CD4-positive, alpha-beta T cell treated with Interferon alpha-2 for 1 hour (primary cell): ENCODE measurements at regions not wholly inside any gene's neighbourhood (a gene's known extent, or its start where the extent isn't known, plus 50 kb on each side); places are given as distances from the start of the nearest gene placed in this dataset.
"Not testable (repeated sequence)": the region's sequence is repeated elsewhere in the genome, so short reads cannot be mapped to it uniquely, and the experiment has no call there.

Source experiments
- DNase-seq, 2 donors: peaks; one replicate each; pipeline ENCODE4 v3.0.0-alpha.2; 2020 to 2022

DNA sequence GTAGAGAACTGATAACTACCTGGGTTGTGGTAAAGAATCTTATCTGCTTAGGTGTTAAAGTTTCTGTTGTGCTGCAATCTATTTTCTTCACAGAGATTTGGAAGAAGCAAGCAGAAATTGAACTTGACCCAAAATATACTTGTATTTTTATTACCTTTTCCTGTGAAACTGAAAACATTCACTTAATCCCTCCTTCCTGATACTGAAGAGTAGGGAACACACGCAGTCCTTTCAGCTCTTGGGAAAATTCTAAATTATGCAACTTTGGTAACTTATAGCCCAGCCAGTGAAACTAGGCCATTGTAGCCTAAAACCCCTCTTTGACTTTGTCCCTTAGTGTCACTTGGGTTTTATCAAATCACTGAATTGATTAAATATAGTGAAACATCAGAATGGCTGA, 128.4 kb upstream of the MEIS1 start:
- DNase-seq = no peak

GRCh38 chr2:66305718-66306117, 129.2 kb upstream of the MEIS1 start:
- DNase-seq = no peak

DNA sequence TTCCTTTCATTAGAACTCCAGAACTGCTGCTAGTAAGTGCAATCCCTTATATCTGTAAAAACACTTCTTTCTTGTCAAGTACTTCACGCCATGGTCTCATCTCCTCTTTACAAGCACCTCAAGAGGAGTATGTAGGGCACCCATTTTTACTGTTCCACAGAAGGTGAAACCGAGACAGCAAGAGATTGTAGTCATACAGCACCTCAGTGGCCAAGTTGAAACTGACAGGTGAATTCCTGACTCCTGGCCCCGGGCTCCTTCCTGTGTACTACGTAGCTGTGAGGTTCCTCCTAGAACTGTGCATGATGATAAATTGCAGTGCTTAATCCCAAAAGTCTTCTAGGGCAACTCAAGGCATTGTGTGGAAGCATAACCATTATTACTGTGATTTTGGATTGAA, 131.5 kb upstream of the MEIS1 start:
- DNase-seq = no peak

DNA sequence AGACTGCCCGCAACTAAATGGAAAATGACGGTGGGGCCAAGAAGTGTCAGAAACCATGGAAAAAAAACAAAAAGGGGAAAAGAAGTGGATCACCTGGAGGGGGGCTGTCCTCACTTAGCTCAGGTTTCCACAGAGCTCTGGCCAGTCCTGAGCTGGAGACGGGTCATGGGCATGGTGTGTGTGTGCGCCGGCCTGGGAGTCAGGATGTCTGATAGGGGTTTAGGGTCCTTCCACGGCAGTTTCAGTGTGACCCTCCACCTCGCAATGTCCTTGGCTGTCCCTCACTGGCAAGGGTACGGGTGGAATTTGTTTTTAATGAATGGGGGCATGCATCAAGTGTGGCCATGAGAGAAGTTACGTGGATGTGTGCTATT, 133.2 kb upstream of the MEIS1 start:
- DNase-seq = no peak

- DNase-seq = no peak
These were observed 133.7 kb upstream of the MEIS1 start for GRCh38 chr2:66301022-66301766.

GRCh38 chr2:66283787-66284186, 151.1 kb upstream of the MEIS1 start:
- DNase-seq = no peak

DNA sequence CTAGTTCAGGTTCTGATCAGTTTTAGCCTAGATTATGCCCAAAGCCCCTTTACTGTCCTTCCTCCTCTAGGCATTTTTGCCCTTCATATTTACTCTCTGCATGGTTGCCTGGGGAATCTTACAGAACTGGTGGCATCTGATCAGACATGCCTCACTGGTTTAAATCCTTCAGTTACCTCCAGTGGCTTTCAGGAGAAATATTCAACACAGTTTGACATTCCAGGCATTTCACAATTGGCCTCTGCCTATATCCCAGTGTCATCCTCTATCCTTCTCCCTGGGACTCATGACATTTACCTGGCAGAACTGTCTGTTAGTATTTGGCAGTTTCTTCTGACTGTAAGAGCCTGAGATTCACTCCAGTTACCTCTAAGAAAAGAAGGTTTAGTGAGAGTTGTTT, 152.9 kb upstream of the MEIS1 start:
- DNase-seq = no peak

- DNase-seq = no peak
These were observed 155.9 kb upstream of the MEIS1 start for GRCh38 chr2:66279024-66279423.

GRCh38 chr2:66275984-66276383, 158.9 kb upstream of the MEIS1 start:
- DNase-seq = no peak

DNA sequence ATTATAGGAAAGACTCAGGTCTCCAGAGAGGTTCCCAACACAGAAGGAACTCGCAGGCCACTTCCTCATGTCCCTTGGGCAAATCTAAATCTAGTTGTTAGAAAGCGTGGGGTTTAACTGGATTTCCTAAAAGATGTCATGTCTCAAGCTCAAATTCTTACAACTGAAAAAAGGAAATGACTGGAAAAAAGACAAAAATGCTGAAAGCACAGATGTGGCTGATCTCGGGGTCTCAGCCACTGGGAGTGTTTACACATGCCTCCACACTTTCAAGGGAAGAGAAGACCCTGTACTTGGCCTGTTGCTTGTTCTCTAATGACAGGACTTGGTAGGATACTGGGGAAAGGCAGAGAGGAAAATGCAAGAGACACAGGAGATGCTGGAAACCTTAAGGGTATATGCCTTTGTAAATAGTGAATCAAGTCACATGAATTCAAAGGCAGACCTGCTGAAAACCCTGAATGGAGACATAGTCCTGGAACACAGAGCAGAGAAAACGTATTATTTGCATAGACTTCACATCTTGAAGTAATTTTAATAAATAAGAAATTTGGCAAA, 160.9 kb upstream of the MEIS1 start:
- DNase-seq = no peak

- DNase-seq = no peak
These were observed 162.2 kb upstream of the MEIS1 start for GRCh38 chr2:66272751-66273150.

- DNase-seq = no peak
These were observed 163.1 kb upstream of the MEIS1 start for GRCh38 chr2:66271777-66272176.

DNA sequence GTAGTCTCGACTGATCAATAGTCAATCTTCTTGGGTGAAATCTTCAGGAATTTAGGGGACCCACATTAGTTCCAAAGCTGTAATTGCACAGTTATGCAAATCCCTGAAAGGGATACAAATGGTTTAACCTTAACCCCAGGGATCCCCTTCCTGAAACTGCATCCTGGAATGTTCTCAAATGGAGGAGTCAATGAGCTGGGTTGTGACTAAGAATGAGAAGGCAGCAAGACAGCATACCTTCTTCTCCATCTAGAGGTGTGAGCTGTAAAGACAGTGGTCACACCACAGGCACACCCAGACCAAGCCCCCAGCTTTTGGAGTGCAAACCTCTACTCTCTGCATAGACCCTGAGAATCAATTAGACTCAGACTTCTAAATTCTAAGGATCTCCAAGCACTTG, 164.7 kb upstream of the MEIS1 start:
- DNase-seq = no peak

DNA sequence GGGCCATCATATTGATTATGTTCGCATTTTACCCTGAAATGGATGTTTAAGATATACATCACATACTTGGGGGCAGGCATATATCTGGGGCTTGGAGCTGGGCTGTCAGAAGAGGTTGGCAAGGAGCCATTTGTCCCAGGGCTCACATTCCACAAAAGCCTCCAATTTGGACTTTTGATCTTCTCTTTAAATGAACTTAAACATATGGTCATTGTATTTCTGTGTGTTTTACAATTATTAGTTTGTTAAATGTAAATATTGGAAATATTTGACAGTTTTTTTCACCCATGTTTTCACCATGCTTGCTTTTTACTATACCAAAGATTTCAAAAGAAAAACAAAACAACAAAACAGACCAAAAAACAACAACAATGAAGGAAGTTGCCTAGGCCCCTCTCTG, 165.8 kb upstream of the MEIS1 start:
- no peak for DNase-seq

GRCh38 chr2:66268756-66269155, 166.2 kb upstream of the MEIS1 start:
- no peak for DNase-seq

DNA sequence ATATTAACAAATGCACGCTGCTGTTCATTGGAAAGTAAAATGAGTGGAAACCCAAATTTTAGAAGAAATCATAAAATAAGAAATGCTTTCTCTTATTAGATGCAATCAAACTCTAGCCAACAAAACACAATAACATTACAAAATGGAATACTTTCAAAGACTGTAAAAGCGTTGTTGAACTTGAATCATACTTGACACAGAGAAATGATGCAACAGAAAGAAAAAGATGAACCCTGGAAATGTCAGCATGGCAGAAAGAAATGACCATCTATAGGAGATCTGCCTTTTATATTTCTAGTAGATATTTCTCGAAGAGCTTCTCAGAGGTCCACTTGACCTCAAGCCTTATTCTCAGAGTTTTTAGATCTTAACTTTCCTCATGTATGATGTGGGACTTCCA, 170.6 kb upstream of the MEIS1 start:
- no peak for DNase-seq

DNA sequence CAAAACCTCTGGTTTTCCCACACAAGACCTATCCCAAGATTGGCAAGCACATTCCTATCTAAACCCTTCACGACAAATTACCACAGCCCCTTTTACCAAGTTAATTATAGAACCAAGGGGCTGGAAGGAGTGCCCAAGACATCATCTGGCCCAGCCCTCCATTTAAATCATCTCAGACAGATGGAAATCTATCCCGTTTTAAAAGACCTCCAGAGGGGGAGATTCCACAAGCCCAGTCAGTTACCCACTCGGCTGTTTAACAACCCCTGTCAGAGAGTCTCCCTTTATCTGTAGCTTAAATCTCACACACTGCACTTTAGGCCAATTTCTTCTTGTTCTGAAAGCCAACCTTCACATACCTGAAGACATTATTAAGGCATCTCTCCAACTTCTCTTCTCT, 179.1 kb upstream of the MEIS1 start:
- no peak for DNase-seq

DNA sequence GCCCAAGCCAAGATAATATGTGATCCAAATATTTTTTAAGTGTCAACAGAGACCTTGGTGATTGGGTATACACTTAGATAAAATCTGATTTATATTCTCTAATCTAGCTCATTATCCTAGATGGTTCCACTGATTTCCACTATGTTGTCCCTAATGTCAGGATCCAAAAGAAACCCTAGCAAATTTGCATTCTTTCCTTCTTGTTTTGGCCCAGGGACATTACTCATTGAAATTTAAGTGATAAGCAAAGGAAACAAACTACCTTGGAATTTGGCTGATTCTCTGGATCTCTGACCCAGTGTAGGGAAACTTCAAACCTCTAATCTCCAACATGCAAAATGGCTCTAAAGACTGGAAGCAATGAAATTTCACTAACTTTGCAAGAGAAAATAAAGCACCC, 179.8 kb upstream of the MEIS1 start:
- no peak for DNase-seq

DNA sequence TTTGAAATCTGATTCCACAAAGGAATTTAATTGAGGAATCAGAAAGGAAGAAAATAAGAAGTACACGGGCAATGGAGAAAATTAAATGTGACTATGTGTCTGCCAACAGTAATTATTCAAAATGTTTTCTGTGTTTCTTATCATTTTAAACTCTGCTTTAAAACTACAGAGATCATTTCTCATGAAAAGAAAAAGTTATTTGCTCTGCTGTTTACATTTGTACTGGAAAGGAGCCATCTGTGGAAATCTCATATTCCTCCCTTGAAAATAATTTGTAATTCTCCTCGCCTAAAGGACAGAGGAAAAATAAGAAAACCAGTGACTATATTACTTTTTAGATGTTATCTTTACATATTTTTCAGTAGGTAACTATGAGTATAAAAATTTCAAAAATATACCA, 181.9 kb upstream of the MEIS1 start:
- DNase-seq = no peak

DNA sequence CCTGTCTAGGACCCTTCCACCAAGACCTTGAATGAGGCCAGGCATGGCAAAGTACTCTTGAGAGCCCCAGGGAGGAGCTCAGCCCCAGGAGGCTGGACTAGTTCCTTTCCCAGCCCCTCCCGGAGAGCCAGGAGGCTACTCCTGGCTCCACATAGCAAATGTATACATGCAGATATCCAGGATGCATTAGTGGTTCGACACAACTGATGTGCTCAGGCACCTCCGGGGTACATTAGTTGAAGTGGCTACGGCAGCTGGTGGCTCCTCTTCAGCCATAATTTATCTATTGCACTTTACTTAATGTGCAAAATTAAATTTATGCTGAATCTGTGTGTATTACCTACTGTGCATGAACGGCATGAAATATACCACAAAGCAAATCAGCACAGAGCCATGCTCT, 182.8 kb upstream of the MEIS1 start:
- no peak for DNase-seq

- no peak for DNase-seq
These were observed 183.4 kb upstream of the MEIS1 start for GRCh38 chr2:66251573-66251972.

- DNase-seq = not testable (repeated sequence)
These were observed 185.8 kb upstream of the MEIS1 start for GRCh38 chr2:66249089-66249488.

DNA sequence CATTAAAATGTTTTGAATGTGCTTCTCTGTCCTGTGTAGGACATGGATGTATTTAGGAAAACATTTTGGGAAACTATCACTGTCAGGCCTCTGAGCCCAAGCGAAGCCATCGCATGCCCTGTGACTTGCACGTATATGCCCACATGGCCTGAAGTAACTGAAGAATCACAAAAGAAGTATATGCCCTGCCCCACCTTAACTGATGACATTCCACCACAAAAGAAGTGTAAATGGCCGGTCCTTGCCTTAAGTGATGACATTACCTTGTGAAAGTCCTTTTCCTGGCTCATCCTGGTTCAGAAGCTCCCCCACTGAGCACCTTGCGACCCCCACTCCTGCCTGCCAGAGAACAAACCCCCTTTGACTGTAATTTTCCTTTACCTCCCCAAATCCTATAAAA, 191.1 kb upstream of the MEIS1 start:
- not testable (repeated sequence) for DNase-seq

GRCh38 chr2:66242888-66243287, 192.0 kb upstream of the MEIS1 start:
- DNase-seq = not testable (repeated sequence)

- DNase-seq = no peak
These were observed 192.7 kb upstream of the MEIS1 start for GRCh38 chr2:66242099-66242789.
